GM19328 (cell line): ENCODE measurements at regions not wholly inside any gene's neighbourhood (a gene's known extent, or its start where the extent isn't known, plus 50 kb on each side); places are given as distances from the start of the nearest gene placed in this dataset.

Experiments used
- ATAC-seq: cut with Tn5 transposase; IDR thresholded peaks from one replicate; pipeline ENCODE4 v1.9.1; 2021; ENCODE audit warnings: mild to moderate bottlenecking, moderate library complexity; ENCODE audit not compliant: unreplicated experiment

GRCh38 chr2:187139469-187139868 is 290.5 kb upstream of the ZSWIM2 start:
- no peak for ATAC-seq

GRCh38 chr2:187138265-187138664 is 289.3 kb upstream of the ZSWIM2 start:
- ATAC-seq = no peak

GRCh38 chr2:187136646-187137045 is 287.7 kb upstream of the ZSWIM2 start:
- no peak for ATAC-seq

GRCh38 chr2:187134306-187134705 is 285.3 kb upstream of the ZSWIM2 start:
- no peak for ATAC-seq

- ATAC-seq = no peak
Observed at GRCh38 chr2:187129868-187130267, 280.9 kb upstream of the ZSWIM2 start.

- ATAC-seq = no peak
Observed at GRCh38 chr2:187129306-187129705, 280.3 kb upstream of the ZSWIM2 start.

- ATAC-seq = no peak
Observed at GRCh38 chr2:187126247-187127005, 277.5 kb upstream of the ZSWIM2 start.

GRCh38 chr2:187125318-187125717 is 276.3 kb upstream of the ZSWIM2 start:
- ATAC-seq = no peak

- ATAC-seq = no peak
Observed at GRCh38 chr2:187124529-187124928, 275.6 kb upstream of the ZSWIM2 start.

GRCh38 chr2:187118331-187119099 is 269.5 kb upstream of the ZSWIM2 start:
- ATAC-seq = no peak

GRCh38 chr2:187117483-187117882 is 268.5 kb upstream of the ZSWIM2 start:
- ATAC-seq = no peak

GRCh38 chr2:187115627-187116026 is 266.7 kb upstream of the ZSWIM2 start:
- ATAC-seq = no peak

- ATAC-seq = no peak
Observed at GRCh38 chr2:187107001-187107400, 258.0 kb upstream of the ZSWIM2 start.

- ATAC-seq = no peak
Observed at GRCh38 chr2:187105218-187105617, 256.2 kb upstream of the ZSWIM2 start.

- ATAC-seq = no peak
Observed at GRCh38 chr2:187102381-187102780, 253.4 kb upstream of the ZSWIM2 start.

- no peak for ATAC-seq
Observed at GRCh38 chr2:187098154-187098553, 249.2 kb upstream of the ZSWIM2 start.

GRCh38 chr2:187093771-187094412 is 244.9 kb upstream of the ZSWIM2 start:
- no peak for ATAC-seq

GRCh38 chr2:187091664-187092063 is 242.7 kb upstream of the ZSWIM2 start:
- ATAC-seq = no peak

- no peak for ATAC-seq
Observed at GRCh38 chr2:187084524-187084923, 235.6 kb upstream of the ZSWIM2 start.

- no peak for ATAC-seq
Observed at GRCh38 chr2:187081461-187081860, 232.5 kb upstream of the ZSWIM2 start.

- no peak for ATAC-seq
Observed at GRCh38 chr2:187079901-187080300, 230.9 kb upstream of the ZSWIM2 start.

- no peak for ATAC-seq
Observed at GRCh38 chr2:187078297-187078696, 229.3 kb upstream of the ZSWIM2 start.
